ENCODE measurements at regions not wholly inside any gene's neighbourhood (a gene's known extent, or its start where the extent isn't known, plus 50 kb on each side); places are given as distances from the start of the nearest gene placed in this dataset.

GRCh38 chr6:78551361-78551760, 316.0 kb upstream of the IRAK1BP1 start:
- no peaks in the 10 kb centered on the region for H3K79me2 ChIP-seq (ENCODE audit: control insufficient read depth, insufficient read depth, low read length)
- H4K20me1 ChIP-seq (replicated peaks; ENCODE audit: control insufficient read depth, insufficient read depth, low read length) = no peaks in the 10 kb centered on the region
- no peak overlapping the region for H3K27ac ChIP-seq (ENCODE audit: extremely low read depth, low read depth, low read length)
- no peaks in the 10 kb centered on the region for H3K36me3 ChIP-seq (ENCODE audit: control insufficient read depth, insufficient read depth, low read length)
- ChIA-PET POLR2A (no interaction called here), CTCF (ENCODE audit: low intra/inter-chr PET ratio) (no interaction called here)
- BruUV-seq (replicated peaks) = no TSS peak
- no peak overlapping the region for H3K4me3 ChIP-seq
- 0% methylated on average over 2 of the region's 2 CpGs for WGBS (ENCODE audit: insufficient coverage, low coverage, missing lambda C conversion rate)
- ATAC-seq (no peak), DNase-seq (ENCODE audit: extremely low read depth in 1 of 4, low spot score in 3 of 4) (no peak), FAIRE-seq (no peak)
- no peaks in the 10 kb centered on the region for H3K9me3 ChIP-seq (replicated peaks; ENCODE audit: control insufficient read depth, insufficient read depth, low read depth, low read length)
- no peaks in the 10 kb centered on the region for H3K9me1 ChIP-seq (ENCODE audit: control insufficient read depth, insufficient read depth, low read length)
- no peak overlapping the region for H3K9ac ChIP-seq (ENCODE audit: insufficient read depth in 1 of 2, low read depth in 2 of 2, low read length in 2 of 2)
- intact Hi-C loops (cut with micrococcal nuclease) = no loop called here
- no peaks in the 10 kb centered on the region for H3K4me1 ChIP-seq (replicated peaks in 1 of 2; ENCODE audit: control insufficient read depth in 2 of 2, insufficient read depth in 2 of 2, low read length in 2 of 2)
- no peak overlapping the region for H2AFZ ChIP-seq (ENCODE audit: low read depth, low read length)
- TF ChIP-seq ZNF232 (CRISPR knock-in tag; IDR thresholded peaks at IDR 0.05) = no peak
- TF ChIP-seq, protein P1, sequence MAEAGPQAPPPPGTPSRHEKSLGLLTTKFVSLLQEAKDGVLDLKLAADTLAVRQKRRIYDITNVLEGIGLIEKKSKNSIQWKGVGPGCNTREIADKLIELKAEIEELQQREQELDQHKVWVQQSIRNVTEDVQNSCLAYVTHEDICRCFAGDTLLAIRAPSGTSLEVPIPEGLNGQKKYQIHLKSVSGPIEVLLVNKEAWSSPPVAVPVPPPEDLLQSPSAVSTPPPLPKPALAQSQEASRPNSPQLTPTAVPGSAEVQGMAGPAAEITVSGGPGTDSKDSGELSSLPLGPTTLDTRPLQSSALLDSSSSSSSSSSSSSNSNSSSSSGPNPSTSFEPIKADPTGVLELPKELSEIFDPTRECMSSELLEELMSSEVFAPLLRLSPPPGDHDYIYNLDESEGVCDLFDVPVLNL (CRISPR knock-in tag; IDR thresholded peaks at IDR 0.05; ENCODE audit: low read depth) = no peak
- TF ChIP-seq ZNF316 (IDR thresholded peaks at IDR 0.05) = no peak; the same call in 1 of the 2 replicates
- no peak for TF ChIP-seq SMARCC2 (IDR thresholded peaks at IDR 0.05; ENCODE audit: low read depth)
- TF ChIP-seq RBM39 (optimal IDR thresholded peaks at IDR 0.05; ENCODE audit: low read depth, low read length) = no peak
- no peak for TF ChIP-seq SMAD3 (CRISPR knock-in tag; conservative IDR thresholded peaks at IDR 0.05)
- no peak for TF ChIP-seq SAFB (IDR thresholded peaks at IDR 0.05; ENCODE audit: borderline replicate concordance, low read depth, low read length)
- TF ChIP-seq, protein P2, sequence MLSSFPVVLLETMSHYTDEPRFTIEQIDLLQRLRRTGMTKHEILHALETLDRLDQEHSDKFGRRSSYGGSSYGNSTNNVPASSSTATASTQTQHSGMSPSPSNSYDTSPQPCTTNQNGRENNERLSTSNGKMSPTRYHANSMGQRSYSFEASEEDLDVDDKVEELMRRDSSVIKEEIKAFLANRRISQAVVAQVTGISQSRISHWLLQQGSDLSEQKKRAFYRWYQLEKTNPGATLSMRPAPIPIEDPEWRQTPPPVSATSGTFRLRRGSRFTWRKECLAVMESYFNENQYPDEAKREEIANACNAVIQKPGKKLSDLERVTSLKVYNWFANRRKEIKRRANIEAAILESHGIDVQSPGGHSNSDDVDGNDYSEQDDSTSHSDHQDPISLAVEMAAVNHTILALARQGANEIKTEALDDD (IDR thresholded peaks at IDR 0.05) = no peak
- TF ChIP-seq BRD9 (IDR thresholded peaks at IDR 0.05; ENCODE audit: low read depth, partially characterized antibody) = no peak
- TF ChIP-seq HOXB6 (CRISPR knock-in tag; IDR thresholded peaks at IDR 0.05; ENCODE audit: borderline replicate concordance) = no peak
- no peak overlapping the region for H3K4me2 ChIP-seq (ENCODE audit: insufficient read depth, low read length)
- no peaks in the 10 kb centered on the region for H3K27me3 ChIP-seq (ENCODE audit: control insufficient read depth in 2 of 2, insufficient read depth in 2 of 2, low read length in 2 of 2)
- in situ Hi-C loops (cut with MboI) = no loop called here

All from K562 (cell line).